ENCODE measurements at regions not wholly inside any gene's neighbourhood (a gene's known extent, or its start where the extent isn't known, plus 50 kb on each side); places are given as distances from the start of the nearest gene placed in this dataset.
"Not testable (repeated sequence)": the region's sequence is repeated elsewhere in the genome, so short reads cannot be mapped to it uniquely, and the experiment has no call there.

DNA sequence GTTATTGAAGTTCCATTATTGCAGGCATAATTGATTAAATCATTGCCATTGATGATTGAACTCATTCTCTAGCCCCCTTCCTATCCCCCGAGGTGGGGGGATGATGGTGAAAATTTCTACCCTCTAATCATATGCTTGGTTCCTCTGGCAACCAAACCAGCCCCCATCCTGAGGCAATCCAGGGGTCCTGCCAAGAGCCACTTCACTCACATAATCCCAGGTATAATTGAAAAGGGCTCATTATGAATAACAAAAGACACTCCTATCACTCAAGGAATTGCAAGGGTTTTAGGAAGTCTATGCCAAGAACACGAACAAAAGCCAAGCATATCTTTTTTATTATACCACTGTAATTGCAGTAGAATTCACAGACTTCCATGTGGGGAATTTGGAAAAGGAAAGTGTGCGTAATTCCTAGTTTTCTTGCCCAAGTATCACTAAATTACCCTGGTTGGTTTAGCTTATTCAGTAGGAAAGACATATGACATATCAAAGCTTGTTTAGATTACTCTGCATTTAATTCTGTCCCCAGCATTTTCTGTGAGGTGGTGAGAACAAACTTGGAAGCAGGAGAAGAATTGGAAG is 130.7 kb upstream of the TAF11L2 start:
- no peak for DNase-seq

DNA sequence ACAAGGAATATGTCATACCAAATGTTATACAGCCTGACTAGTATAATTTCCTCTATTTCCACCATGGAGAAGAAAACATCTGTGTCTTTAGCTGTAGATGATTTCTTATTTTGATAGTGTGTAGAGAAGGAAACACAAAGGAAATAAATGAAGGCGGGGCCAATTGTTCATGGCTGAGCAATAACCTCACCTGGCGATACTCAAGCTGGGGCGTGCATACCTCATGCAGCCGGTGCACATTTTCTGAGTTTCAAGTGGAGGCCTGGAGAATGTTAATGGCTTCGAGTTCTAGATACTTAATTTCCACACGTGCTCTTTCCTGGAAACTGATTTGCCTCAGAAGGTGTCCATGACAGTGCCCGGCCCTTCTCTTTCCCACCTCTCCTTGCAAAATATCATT is 127.4 kb upstream of the TAF11L2 start:
- DNase-seq: no peak

DNA sequence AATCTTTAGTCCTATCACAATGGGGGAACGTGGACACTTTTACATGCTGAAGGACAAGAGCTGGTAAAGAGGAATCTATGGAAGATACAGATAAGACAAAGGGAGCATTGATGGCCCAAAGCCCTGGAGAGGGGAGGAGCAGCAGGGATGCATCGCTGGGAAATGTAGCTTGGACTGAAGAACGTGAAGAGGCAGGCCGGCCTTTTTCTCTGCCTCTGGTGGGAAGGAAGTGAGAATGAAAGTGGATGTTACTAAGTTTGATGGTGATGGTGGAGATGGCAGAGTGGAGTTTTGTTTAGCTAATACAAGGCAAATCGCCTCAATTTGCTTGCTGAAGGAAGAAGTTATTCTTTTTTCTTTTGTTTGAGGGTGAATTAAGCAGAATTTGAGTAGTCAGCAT is 124.6 kb upstream of the TAF11L2 start:
- no peak for DNase-seq

DNA sequence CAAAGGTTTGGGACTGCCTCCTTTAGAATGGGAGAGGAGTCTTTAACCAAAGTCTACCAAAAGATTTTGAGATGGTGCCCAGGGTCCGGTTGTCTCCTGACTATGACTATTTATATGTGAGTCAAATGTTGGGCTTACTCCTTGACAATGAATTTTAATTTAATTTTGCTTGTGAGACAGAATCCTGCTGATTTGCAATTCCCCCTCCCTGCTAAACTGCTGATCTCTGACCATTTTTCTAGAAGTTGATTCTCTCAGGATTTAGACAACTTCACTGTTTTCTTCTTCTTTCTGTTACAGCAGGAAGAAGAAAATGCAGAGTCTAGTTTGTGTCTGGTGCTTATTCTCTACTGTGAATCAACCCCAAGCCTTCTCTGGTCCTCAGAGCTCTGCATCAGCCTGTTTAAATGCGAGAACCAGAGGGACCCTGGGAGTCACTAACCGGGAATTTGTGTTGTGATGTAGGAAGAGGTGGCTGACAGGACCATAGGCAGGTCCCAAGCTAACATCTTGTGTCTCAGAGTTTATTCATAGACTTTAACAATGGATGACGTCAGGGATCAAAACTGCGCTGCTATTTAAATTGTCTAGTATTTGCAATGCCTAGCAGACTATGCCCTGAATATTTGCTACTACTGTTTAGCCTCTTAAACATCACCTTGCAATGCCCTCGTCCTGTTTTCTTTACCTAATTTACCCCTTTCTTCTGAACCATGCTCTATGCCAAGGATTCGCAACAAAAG is 124.0 kb upstream of the TAF11L2 start:
- DNase-seq: no peak

DNA sequence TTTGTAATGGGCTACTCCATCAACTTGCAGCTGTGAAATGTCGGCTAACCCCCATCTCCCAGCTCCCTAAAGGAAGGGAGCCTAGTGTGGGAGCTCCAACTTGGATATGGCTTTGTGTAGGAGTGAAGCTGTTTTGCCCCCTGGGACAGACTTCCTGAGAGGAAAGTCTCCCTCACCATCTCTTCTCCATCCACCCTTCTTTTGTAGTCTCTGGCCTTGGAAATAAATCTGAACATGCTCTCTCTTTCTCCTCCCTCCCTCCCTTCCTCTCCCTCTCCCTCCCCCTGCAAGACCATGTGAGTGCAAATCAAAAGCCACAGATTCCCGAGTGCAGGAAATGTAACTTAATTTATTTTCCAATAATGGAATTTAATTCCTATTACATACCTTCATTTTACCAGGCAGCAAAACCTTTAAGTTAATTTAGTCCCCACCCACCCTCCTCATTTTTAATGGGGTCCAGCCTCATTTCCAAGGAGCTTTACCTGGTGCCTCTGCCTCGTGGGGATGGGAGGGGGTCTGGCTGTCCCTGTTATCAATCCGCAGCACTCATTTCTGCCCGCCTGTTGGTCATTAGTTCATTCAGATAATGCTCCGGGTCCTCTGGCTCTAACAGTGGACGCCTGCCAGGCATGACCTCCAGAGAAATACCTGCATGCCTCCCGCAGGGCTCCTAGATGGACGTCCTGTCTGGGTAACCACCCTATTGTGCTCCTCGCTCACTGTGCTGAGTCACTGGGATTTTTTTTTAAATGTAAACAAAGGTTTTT is 122.9 kb upstream of the TAF11L2 start:
- DNase-seq: no peak

DNA sequence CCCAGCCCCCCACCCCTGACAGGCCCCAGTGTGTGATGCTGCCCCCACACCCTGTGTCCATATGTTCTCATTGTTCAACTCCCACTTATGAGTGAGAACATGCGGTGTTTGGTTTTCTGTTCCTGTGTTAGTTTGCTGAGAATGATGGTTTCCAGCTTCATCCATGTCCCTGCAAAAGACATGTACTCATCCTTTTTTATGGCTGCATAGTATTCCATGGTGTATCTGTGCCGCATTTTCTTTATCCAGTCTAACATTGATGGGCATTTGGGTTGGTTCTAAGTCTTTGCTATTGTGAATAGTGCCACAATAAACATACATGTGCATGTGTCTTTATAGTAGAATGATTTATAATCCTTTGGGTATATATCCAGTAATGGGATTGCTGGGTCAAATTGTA is 122.1 kb upstream of the TAF11L2 start:
- DNase-seq: not testable (repeated sequence)

- DNase-seq: no peak
Measured at GRCh38 chr5:17378346-17378997, 119.6 kb upstream of the TAF11L2 start.

- no peak for DNase-seq
Measured at GRCh38 chr5:17379100-17379951, 118.7 kb upstream of the TAF11L2 start.

DNA sequence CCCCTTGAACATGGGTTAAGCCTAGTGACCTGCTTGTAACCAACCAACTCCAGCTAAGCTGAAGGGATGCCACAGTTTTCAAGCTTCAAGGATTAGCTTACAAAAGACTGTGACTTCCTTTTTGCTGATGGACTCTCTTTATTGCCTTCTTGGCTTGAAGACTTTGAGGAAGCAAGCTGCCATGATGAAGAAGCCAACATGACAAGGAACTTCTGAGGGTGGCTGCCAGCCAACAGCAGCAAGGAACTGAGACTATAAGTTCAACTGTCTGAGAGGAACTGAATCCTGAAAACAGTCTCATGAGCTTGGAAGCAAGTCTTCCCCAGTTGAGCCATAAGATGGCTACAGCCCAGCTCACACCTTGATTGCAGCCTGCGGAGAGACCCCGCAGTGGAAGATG is 116.1 kb upstream of the TAF11L2 start:
- DNase-seq: peak; percentile 49

DNA sequence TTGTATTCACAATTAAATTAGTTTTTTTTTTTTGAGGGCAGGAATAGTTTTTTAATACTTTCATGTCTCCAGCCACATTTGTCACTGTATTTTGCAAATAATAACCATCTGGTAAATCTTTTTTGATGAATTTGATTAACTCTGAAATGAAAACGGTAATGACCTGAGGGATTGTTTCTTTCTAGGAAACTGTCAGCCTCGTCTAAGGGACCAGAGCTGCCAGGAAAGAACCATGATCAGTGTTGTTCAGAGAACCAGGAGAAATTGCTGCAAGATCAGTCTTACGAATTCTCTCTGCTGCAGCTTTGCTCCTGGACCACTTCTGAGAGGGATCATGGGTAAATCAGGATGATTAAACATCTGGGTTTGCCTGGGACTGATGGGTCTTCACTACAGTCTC is 114.5 kb upstream of the TAF11L2 start:
- no peak for DNase-seq

- DNase-seq: no peak
Measured at GRCh38 chr5:17384181-17384580, 113.8 kb upstream of the TAF11L2 start.

- no peak for DNase-seq
Measured at GRCh38 chr5:17388717-17389116, 109.3 kb upstream of the TAF11L2 start.

GRCh38 chr5:17394086-17394485 is 103.9 kb upstream of the TAF11L2 start:
- DNase-seq: no peak

DNA sequence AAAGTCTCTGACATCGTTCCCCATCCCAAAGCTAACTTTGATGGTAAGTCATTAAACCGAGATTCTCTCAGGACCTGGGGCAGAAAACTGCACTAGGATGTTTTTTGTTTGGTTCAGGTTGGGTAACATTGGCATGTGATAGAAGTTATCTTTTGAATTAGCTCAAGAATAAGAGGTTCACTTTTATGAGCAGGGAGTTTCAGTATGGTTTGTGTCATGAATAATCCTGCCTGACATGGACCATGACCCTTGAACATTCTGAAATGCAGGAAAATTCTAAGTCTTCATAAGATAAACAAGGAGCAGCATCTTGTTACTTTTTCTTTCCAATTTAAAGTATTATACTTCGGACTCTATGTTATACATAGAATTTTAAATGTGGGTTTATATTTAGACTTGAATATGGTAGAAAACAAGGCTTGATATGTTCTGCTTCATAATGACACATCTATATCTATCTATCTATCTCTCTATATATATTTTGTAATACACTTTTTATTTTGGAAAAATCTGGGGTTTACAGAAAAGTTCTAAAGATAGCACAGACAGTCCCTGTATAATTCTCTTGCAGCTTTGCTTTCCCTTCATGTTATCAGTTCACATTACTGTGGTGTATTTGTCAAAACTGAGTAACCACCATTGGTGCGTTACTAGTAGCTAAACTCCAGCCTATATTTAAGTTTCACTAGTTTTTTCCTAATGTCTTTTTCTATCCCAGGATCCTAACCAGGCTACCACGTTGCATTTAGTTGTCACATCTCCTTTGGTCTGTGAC is 102.7 kb upstream of the TAF11L2 start:
- no peak for DNase-seq

- no peak for DNase-seq
Measured at GRCh38 chr5:17396247-17396646, 101.8 kb upstream of the TAF11L2 start.

GRCh38 chr5:17398431-17398830 is 99.6 kb upstream of the TAF11L2 start:
- no peak for DNase-seq

DNA sequence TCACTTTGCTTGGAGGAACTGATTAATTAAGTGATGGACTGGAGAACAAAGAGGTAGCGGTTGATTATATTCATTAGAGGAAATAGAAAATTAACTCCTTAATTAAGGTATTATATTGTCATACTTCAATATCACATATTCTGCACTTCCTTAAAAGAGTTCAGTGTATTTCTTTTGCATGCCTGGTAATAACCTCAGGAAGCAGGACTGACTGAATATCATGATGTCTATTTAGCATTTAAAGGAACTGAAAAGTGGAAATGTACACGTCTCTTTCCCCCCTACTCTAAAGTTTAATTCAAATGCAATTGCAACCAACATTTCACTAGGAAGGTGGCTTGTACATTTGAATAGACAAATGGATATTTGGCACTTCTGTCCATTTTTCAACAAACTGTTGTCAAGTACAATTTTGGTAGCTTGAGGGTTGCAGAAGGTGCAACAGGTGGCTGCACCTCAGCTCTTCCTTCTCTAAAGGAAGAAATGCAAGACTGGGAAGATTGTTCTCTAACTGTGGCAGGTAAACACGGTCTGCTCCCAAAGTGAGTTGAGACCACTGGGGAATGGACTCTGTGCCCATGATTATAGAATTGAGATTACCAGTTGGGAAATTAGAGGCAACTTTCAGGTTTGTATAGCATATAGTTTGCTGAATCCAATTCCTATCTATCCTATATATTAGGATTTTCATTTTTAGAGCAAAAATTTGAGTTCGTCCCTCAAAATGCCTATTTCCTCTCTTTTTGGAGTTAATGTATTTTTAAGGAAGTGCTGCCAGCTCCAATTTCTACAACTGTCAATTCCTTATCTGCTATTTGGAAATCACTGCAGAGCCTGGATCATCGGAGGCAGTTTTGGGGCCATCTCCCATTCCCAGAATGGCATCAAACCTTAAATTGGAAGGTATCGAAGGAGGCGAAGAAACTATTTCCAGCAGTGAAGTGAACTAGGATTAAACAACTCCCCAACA is 98.9 kb upstream of the TAF11L2 start:
- no peak for DNase-seq

- DNase-seq: no peak
Measured at GRCh38 chr5:17399931-17400330, 98.1 kb upstream of the TAF11L2 start.

DNA sequence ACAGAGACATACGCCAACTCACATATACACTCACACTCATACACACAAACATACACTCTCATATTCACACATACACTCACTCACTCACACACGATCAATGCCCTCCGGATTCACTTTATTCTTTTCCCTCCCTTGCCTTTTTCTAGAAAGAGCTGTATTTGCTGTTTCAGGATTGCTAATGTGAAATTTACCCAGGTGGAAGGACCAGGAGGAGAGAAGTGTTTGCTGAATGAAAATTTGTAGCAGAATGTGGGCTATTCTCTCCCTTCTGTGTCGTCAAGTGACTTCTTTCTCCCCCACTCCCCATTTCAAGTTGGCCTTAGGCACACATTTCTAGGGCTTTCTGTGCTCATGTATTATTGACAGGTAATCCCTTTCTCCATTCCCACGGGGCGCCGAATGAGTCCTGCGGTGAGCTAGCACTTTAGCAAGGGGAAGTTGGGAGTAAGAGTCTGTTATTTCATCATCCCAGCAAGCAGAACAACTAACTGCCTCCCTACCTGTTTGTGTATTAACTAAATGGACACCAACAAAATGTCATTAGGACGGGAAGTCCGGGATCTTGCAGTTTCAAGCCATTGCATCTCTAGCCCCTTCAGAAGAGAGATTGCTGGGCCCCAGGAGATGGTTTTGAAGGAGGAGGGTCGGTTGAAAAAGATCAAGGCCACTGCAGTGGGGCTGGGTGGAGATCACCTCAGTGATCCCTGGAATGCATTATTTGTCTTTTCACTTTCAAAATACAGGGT is 97.1 kb upstream of the TAF11L2 start:
- no peak for DNase-seq
